Activated CD4-positive, alpha-beta T cell treated with anti-CD3 and anti-CD28 coated beads, Interleukin-2, amount 50 U/mL, for 4 hours (primary cell): ENCODE measurements at regions not wholly inside any gene's neighbourhood (a gene's known extent, or its start where the extent isn't known, plus 50 kb on each side); places are given as distances from the start of the nearest gene placed in this dataset.
"Not testable (repeated sequence)": the region's sequence is repeated elsewhere in the genome, so short reads cannot be mapped to it uniquely, and the experiment has no call there.

Experiments
- DNase-seq, 2 experiments: peaks; one replicate each; pipeline ENCODE4 v3.0.0-alpha.2; 2020

DNA sequence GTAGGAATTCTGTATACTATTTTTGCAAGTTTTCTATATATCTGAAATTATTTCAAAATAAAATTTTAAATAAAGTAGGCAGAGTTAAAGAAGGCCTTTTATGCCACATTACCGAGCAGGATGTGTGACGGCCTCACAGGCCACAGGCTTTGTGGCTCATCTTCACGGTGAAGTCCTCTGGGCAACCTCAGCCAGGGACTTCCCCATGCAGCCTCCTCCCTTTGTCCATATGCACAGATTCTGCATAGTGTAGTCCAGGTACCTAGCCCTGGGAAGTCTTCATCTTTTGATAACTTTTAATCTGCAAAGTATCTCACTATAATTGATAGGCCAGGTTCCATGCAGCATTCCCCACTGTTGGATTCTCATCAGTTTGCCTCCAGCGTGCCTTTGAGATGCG, 62.8 kb downstream of the ARHGAP11B start:
- not testable (repeated sequence) for DNase-seq

DNA sequence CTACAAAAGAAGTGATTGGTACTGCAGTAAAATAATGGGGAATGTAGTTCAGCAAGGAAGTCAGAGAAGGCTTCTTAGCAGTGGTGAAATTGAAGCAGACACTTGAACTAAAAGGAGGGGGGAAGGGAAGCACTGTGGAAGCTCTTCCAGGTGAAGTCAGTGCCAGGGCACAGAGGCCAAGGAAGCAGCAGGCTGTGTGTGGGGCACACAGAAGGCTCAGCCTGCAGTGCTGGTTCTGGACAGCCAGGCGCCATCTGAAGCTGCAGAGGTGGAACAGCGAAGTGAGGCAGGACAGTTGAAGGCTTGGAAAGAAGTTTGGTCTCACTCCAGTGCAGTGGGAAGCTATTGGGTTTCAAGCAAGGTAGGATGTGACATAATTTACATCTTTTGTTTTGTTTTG, 64.2 kb downstream of the ARHGAP11B start:
- not testable (repeated sequence) for DNase-seq

GRCh38 chr15:30695811-30696210, 69.9 kb downstream of the ARHGAP11B start:
- DNase-seq = not testable (repeated sequence)

DNA sequence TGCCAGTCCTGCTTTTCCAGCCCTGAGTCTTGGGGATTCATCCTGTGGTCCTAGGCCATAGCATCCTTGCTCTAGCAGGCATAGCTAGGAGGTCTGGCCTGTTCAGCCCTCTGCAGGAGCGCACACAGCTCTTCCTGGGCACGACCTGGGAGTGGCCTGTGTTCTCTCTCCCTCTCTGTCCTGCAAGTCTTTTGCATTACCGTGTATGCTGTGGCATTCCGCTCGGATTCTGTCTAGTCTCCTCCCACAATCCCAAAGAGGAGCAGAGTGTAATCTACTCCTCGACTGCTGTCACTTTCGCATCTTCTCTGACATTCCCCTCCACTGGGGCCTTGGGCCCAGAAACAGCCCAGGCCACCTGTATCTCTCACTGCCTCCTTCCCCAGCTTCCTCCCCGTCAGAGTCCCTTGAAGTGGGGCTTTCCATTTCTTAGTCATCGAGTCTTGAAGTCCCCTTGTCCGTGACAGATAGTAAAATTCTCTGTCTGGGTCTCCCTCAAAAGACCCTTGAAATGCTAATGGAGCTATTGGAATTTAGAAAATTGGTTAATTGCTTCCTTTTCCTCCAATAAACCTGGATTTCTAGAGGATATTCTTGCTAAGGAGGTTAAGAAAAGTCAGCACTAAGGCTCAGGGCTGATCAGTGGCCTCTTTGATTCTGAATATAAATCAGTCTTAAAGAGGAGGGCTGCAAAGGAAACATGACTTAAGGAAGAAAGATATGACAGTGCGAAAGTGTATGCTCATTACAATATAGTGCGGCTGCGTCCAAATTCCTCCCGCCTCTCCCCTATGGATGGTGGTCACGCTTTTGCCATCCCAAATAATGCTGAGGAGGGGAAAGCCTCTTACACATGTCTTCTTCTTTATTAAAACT, 70.7 kb downstream of the ARHGAP11B start:
- not testable (repeated sequence) for DNase-seq

DNA sequence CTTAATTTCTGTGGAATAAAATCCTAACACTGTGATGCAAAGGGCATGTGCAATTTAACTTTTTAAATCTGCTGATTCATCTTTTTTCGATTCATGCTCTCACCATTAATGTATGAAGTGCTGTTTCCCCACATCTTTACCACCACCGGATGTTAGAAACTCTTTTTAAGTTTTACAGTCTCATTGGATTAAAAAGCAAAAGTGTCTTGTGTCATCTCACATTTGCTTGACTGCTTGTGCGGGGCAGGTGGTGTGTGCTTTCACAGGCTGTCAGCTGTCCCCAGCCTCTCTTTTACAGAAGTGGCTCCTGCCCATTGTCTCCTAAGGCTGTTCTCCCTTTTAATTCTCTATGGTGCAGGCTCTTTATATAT, 71.4 kb downstream of the ARHGAP11B start:
- DNase-seq = not testable (repeated sequence)

GRCh38 chr15:30700006-30700597, 74.2 kb downstream of the ARHGAP11B start:
- DNase-seq = not testable (repeated sequence)

GRCh38 chr15:30707976-30708685, 82.2 kb downstream of the ARHGAP11B start:
- DNase-seq = not testable (repeated sequence)

GRCh38 chr15:30708809-30709208, 82.9 kb downstream of the ARHGAP11B start:
- DNase-seq = not testable (repeated sequence)

- DNase-seq = not testable (repeated sequence)
Observed at GRCh38 chr15:30718038-30718643, 92.2 kb downstream of the ARHGAP11B start.

DNA sequence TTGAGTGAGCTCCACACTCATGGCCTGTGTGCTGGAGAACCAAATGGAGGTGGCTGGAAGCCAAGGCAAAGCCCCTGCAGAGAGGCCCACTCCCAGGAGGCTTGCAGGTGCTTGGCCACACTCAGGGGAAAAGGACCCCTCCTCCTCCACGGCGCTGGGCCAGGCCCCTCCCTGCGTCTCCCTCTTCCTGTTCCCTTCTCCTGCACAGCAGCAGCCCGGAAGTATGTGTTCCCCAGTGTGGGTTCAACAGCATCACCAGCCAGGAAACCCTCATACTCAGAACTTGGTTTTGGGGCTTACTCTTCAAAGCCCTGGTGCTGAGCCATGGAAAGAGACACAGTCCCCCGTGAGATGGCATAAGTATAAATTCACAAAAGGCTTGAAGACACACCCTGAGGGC, 93.4 kb downstream of the ARHGAP11B start:
- not testable (repeated sequence) for DNase-seq

GRCh38 chr15:30720825-30721224, 94.9 kb downstream of the ARHGAP11B start:
- DNase-seq = not testable (repeated sequence)

GRCh38 chr15:30721529-30721928, 95.6 kb downstream of the ARHGAP11B start:
- DNase-seq = not testable (repeated sequence)

GRCh38 chr15:30723540-30724175, 97.7 kb downstream of the ARHGAP11B start:
- not testable (repeated sequence) for DNase-seq

- not testable (repeated sequence) for DNase-seq
Observed at GRCh38 chr15:30729880-30730590, 104.1 kb downstream of the ARHGAP11B start.

DNA sequence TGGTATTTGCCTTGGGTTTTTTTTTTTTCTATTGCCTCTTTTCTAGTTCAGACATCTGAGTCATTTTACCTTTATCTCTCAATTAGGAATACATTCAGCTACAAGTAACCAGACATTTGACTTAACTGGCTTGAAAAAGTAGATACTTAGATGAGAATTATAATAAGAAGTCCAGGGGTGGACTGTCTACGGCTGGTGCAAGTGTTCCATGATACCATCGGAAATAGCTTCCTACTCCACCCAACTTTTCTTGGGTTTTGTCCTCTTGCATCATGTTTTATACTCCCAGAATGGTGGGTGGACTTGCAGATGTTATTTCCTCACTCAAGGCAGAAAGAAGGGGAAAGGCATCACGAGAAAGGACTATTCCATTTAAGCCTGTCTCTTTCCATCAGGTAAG, 104.7 kb downstream of the ARHGAP11B start:
- DNase-seq = not testable (repeated sequence)

- DNase-seq = not testable (repeated sequence)
Observed at GRCh38 chr15:30732100-30732499, 106.2 kb downstream of the ARHGAP11B start.

GRCh38 chr15:30735884-30736564, 110.1 kb downstream of the ARHGAP11B start:
- not testable (repeated sequence) for DNase-seq

DNA sequence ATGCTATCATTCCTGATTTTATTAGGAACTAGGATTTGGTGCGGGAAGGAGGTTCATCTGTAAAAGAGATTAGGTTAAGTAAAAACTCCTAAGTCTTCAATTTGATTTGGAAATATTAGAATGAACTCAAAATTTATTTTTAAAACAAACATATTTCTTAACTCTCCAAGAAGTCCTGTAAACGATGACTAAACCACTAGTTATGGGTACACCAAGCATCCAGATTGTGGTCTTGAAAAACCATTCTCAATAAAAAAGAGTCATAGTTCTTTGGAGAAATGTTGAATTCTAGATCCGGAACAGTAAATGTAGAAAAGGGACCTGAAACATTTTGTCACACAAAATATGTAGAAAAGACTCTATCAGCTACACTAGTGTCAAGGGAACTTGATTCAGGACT, 116.9 kb downstream of the ARHGAP11B start:
- DNase-seq = not testable (repeated sequence)

- DNase-seq = not testable (repeated sequence)
Observed at GRCh38 chr15:30749048-30749447, 123.1 kb downstream of the ARHGAP11B start.

DNA sequence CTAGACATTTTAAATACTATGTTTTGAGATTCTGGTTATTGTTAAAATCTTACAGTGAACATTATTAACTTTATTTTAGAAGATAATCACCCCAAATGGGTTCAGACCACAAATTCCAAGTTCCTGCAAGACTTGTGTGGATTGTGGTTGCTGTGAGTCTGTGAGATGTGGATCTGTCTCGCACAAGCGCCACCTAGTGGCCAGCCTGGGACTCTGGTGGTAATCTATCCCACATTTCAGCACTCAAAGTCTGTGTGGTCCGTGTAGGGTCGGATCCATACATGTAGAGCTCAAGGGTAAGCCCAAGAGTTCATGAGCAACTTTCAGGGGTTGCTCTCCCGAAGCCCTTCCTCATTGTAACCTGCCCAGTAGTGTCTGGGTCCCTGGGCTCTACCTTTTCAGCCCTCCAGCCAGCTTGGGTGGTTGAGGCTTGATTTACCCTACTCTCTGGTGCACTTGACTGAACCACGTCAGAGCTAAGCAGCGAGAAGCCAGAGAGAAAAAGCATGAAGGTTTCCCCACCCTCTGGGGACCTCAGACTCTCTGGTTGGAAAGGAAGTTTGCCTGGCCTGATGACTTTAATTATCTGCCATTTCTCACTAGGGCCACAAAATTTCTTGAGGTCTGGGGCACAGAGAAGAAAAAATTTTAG, 129.2 kb downstream of the ARHGAP11B start:
- peak; percentile 69 to 73 for DNase-seq

- DNase-seq = not testable (repeated sequence)
Observed at GRCh38 chr15:30760633-30761032, 134.7 kb downstream of the ARHGAP11B start.
